GM12878 (cell line): ENCODE measurements at regions not wholly inside any gene's neighbourhood (a gene's known extent, or its start where the extent isn't known, plus 50 kb on each side); places are given as distances from the start of the nearest gene placed in this dataset.

Experiments
- ATAC-seq: fragments of 200-7000 bp; cut with Tn5 transposase; 3 replicates; pipeline ENCODE4 v1.9.1; 2020; ENCODE audit warnings: mild to moderate bottlenecking, moderate library complexity
- BruUV-seq: library from RNA; stranded (reverse); fragments of 400-500 nt; replicated peaks from 2 replicates; lab custom pipeline; 2021; lab: Mats Ljungman, UMichigan
- CTCF ChIA-PET: fragments of 300-600 bp; sonication (Branson Sonifier 250); formaldehyde crosslinking; extraction: SDS; loops from one replicate; lab custom pipeline; 2021; ENCODE audit warnings: inconsistent platforms; lab: Yijun Ruan, JAX
- POLR2A ChIA-PET: fragments of 350-600 bp; formaldehyde crosslinking; extraction: SDS; loops from one replicate; lab custom pipeline; 2021; ENCODE audit warnings: inconsistent platforms; lab: Charles Lee
- RAD21 ChIA-PET: fragments of 300-600 bp; sonication (Branson Sonifier 250); formaldehyde crosslinking; loops from one replicate; lab custom pipeline; 2023; ENCODE audit warnings: antibody characterized with exemption; ENCODE audit not compliant: unreplicated experiment; lab: Charles Lee
- SMC1A ChIA-PET: fragments of 300-600 bp; sonication (Branson Sonifier 250); formaldehyde crosslinking; loops from one replicate; lab custom pipeline; 2023; ENCODE audit not compliant: unreplicated experiment, uncharacterized antibody; lab: Charles Lee
- DNase-seq: peaks from one replicate; pipeline ENCODE4 v3.0.0-alpha.2; 2011; ENCODE audit warnings: low read depth, low spot score
- FAIRE-seq: peaks from 3 replicates; lab custom pipeline; 2011; peaks lifted over from hg19 to GRCh38; lab: Jason Lieb, UNC
- H2AFZ ChIP-seq: 2 replicates; pipeline ENCODE4 v1.6.0; 2011; ENCODE audit warnings: low read depth, low read length, control low read depth; ENCODE audit not compliant: control insufficient read depth
- H3K27ac ChIP-seq: 2 replicates; pipeline ENCODE4 v1.5.1; 2011; ENCODE audit warnings: control low read depth; ENCODE audit not compliant: control insufficient read depth, insufficient read depth
- H3K27me3 ChIP-seq, 2 experiments: replicated peaks in 1 of 2; 2 replicates each; pipeline versions ENCODE4 v1.6.0 to v1.6.1; 2011; ENCODE audit warnings: low read length in 1 of 2; ENCODE audit not compliant: control insufficient read depth in 2 of 2, insufficient read depth in 2 of 2
- H3K36me3 ChIP-seq, 2 experiments: 2 replicates each; pipeline ENCODE4 v1.5.1; 2011; ENCODE audit warnings: low read length in 1 of 2; ENCODE audit not compliant: control insufficient read depth in 2 of 2, insufficient read depth in 2 of 2
- H3K4me1 ChIP-seq: 2 replicates; pipeline ENCODE4 v1.6.1; 2011; ENCODE audit warnings: mild to moderate bottlenecking, low read length, moderate library complexity, mixed read lengths; ENCODE audit not compliant: control insufficient read depth, insufficient read depth
- H3K4me2 ChIP-seq: 2 replicates; pipeline ENCODE4 v1.6.0; 2011; ENCODE audit warnings: control low read depth; ENCODE audit not compliant: control insufficient read depth, insufficient read depth
- H3K4me3 ChIP-seq: fragments of 200-600 bp; sonication (generic); 2 replicates; pipeline ENCODE4 v1.5.1; 2016
- H3K79me2 ChIP-seq: 2 replicates; pipeline ENCODE4 v1.6.0; 2011; ENCODE audit warnings: low read length; ENCODE audit not compliant: control insufficient read depth, insufficient read depth
- H3K9ac ChIP-seq: 2 replicates; pipeline ENCODE4 v1.8.0; 2011; ENCODE audit warnings: low read length, control low read depth, mixed read lengths; ENCODE audit not compliant: control insufficient read depth, insufficient read depth
- H3K9me3 ChIP-seq: replicated peaks from 3 replicates; pipeline ENCODE4 v1.5.1; 2011; ENCODE audit warnings: mild to moderate bottlenecking, low read length; ENCODE audit not compliant: control insufficient read depth, insufficient read depth
- H4K20me1 ChIP-seq: 2 replicates; pipeline ENCODE4 v1.6.0; 2011; ENCODE audit not compliant: control insufficient read depth, insufficient read depth
- CBX3 ChIP-seq: fragments of 200-600 bp; sonication (generic); IDR thresholded peaks from 2 replicates; pipeline ENCODE4 v1.6.1; 2016; ENCODE audit warnings: low read depth, borderline replicate concordance
- NBN ChIP-seq: fragments of 450-650 bp; IDR thresholded peaks from 2 replicates; pipeline ENCODE4 v1.6.1; 2016
- NR2F1 ChIP-seq: fragments of 450-650 bp; conservative IDR thresholded peaks from 2 replicates; pipeline ENCODE4 v1.6.1; 2017; ENCODE audit warnings: mild to moderate bottlenecking
- SREBF1 ChIP-seq: IDR thresholded peaks from 2 replicates; pipeline ENCODE4 v1.6.1; 2012; ENCODE audit warnings: mild to moderate bottlenecking, low read length
- SREBF2 ChIP-seq: IDR thresholded peaks from 2 replicates; pipeline ENCODE4 v1.6.1; 2012; ENCODE audit warnings: mild to moderate bottlenecking, low read length
- TCF12 ChIP-seq: IDR thresholded peaks from 2 replicates; pipeline ENCODE4 v1.6.1; 2011; ENCODE audit warnings: low read depth, mild to moderate bottlenecking, low read length
- WGBS: methylation state at CpG from one replicate; pipeline ENCODE4 v1.1.6; 2016; ENCODE audit warnings: low lambda C conversion rate; ENCODE audit not compliant: insufficient replicate concordance, insufficient coverage; ENCODE audit errors: missing lambda C conversion rate; 5-methylcytosine and 5-hydroxymethylcytosine counted together
- in situ Hi-C: fragments of 300-500 bp; cut with MboI; formaldehyde crosslinking; loops from 9 replicates; pipeline ENCODE4 v1.14.3; 2018; ENCODE audit warnings: mixed read lengths
- intact Hi-C: fragments of 100-400 bp; cut with micrococcal nuclease; formaldehyde crosslinking; loops from one replicate; pipeline ENCODE4 v1.14.2; 2022; ENCODE audit not compliant: unreplicated experiment
- TF ChIP-seq, protein P1 (sequence below): fragments of 450-650 bp; formaldehyde crosslinking; IDR thresholded peaks from 2 replicates; pipeline ENCODE4 v1.5.0; 2022; ENCODE audit warnings: mild to moderate bottlenecking, missing genetic modification characterization

DNA sequence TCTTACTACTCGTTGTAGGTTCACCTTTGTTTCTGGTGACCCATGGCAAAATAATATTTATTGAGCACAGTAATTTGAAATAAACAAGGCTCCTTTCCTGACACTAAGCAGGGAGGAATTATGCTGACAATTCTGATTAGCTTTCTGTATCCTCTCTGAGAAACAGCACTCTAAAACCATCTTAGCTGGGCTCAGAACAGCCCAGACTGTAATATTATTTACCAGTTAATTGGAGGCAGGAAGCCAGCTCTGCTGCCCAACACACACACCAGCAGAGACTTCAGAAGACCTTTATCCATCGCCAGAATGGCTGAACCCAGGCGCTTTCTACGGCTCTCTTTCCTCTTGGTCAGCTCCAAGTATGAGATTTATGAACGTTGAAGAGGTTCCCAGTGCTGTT lies 77.6 kb upstream of the FMN2 start:
- no peak for ATAC-seq
- FAIRE-seq, result no peak
- ChIA-PET POLR2A (no interaction called here), CTCF (no interaction called here)
- no peaks in the 10 kb centered on the region for H3K9me3 ChIP-seq
- TF ChIP-seq TCF12, result no peak
- TF ChIP-seq CBX3, result no peak
- TF ChIP-seq SREBF1, result no peak
- no peak for TF ChIP-seq NR2F1
- TF ChIP-seq, protein P1, sequence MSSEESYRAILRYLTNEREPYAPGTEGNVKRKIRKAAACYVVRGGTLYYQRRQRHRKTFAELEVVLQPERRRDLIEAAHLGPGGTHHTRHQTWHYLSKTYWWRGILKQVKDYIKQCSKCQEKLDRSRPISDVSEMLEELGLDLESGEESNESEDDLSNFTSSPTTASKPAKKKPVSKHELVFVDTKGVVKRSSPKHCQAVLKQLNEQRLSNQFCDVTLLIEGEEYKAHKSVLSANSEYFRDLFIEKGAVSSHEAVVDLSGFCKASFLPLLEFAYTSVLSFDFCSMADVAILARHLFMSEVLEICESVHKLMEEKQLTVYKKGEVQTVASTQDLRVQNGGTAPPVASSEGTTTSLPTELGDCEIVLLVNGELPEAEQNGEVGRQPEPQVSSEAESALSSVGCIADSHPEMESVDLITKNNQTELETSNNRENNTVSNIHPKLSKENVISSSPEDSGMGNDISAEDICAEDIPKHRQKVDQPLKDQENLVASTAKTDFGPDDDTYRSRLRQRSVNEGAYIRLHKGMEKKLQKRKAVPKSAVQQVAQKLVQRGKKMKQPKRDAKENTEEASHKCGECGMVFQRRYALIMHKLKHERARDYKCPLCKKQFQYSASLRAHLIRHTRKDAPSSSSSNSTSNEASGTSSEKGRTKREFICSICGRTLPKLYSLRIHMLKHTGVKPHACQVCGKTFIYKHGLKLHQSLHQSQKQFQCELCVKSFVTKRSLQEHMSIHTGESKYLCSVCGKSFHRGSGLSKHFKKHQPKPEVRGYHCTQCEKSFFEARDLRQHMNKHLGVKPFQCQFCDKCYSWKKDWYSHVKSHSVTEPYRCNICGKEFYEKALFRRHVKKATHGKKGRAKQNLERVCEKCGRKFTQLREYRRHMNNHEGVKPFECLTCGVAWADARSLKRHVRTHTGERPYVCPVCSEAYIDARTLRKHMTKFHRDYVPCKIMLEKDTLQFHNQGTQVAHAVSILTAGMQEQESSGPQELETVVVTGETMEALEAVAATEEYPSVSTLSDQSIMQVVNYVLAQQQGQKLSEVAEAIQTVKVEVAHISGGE (CRISPR knock-in tag), result no peak
- no peak for TF ChIP-seq NBN
- TF ChIP-seq SREBF2, result no peak
- TF ChIP-seq, all 136 proteins: peak for 0
- Histone ChIP-seq H3K4me2 (no peak overlapping the region), H3K27ac (no peak overlapping the region), H3K27me3 (no peaks in the 10 kb centered on the region), H4K20me1 (no peaks in the 10 kb centered on the region), H3K36me3 (no peaks in the 10 kb centered on the region), H3K4me1 (no peaks in the 10 kb centered on the region), H3K4me3 (no peak overlapping the region), H3K79me2 (no peaks in the 10 kb centered on the region), H2AFZ (no peak overlapping the region), H3K9ac (no peak overlapping the region)
- SMC1A ChIA-PET, result interaction anchor here (1.3 kb wide), 1 partner anchor 10 kb away, joined by 3 read pairs; no protein-coding TSS in a partner anchor
- in situ Hi-C loops (no loop called here), intact Hi-C loops (no loop called here)
- RAD21 ChIA-PET, result no interaction called here
- no peak for DNase-seq
- BruUV-seq, result no TSS peak
- WGBS, result 14% methylated on average over 5 of the region's 5 CpGs
